ENCODE measurements at regions not wholly inside any gene's neighbourhood (a gene's known extent, or its start where the extent isn't known, plus 50 kb on each side); places are given as distances from the start of the nearest gene placed in this dataset.

DNA sequence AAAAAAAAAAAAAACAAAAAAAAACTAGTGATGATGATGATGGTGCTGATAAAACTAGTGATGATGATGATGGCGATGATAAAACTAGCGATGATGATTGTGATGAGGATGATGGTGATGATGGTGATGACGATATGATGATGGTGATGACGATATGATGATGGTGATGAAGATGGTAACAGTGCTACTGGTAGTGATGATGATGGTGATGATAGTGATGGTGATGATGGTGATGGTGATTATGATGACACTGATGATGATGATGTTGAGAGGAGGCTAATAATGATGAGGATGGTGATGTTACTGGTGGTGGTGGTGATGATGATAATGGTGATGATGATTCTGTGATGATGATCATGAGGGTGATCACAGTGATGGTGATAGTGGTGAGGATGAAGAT, 345.5 kb upstream of the CDH4 start:
- Histone ChIP-seq H3K9me3 (no peaks in the 10 kb centered on the region), H3K4me1 (no peaks in the 10 kb centered on the region), H3K27me3 (no peaks in the 10 kb centered on the region), H3K4me3 (ENCODE audit: low read depth, low read length) (no peak overlapping the region), H3K36me3 (no peaks in the 10 kb centered on the region)
- TF ChIP-seq, protein P1, sequence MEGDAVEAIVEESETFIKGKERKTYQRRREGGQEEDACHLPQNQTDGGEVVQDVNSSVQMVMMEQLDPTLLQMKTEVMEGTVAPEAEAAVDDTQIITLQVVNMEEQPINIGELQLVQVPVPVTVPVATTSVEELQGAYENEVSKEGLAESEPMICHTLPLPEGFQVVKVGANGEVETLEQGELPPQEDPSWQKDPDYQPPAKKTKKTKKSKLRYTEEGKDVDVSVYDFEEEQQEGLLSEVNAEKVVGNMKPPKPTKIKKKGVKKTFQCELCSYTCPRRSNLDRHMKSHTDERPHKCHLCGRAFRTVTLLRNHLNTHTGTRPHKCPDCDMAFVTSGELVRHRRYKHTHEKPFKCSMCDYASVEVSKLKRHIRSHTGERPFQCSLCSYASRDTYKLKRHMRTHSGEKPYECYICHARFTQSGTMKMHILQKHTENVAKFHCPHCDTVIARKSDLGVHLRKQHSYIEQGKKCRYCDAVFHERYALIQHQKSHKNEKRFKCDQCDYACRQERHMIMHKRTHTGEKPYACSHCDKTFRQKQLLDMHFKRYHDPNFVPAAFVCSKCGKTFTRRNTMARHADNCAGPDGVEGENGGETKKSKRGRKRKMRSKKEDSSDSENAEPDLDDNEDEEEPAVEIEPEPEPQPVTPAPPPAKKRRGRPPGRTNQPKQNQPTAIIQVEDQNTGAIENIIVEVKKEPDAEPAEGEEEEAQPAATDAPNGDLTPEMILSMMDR (IDR thresholded peaks at IDR 0.05; ENCODE audit: low read depth, low read length), result no peak
- no peak for DNase-seq

DNA sequence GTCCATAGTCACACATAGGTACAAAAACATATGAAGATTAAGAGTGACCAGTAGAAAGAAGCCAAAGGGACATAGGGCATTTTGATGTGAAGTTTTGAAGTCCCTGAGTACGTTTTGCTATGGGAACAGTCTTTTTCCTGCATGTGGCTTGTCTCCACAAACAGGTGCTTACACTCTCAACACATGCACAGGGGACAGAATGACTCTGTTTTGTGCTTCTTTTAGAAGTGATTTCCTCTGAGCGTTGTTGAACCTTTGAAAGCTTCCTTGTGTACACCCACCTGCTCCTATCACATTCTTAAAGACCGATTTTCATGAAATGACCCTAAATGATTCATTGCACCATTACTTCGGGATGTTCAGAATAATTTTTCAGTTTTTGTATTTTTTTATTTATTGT, 338.8 kb upstream of the CDH4 start:
- DNase-seq, result no peak
- no peaks in the 10 kb centered on the region for H3K9me3 ChIP-seq
- H3K27me3 ChIP-seq, result no peaks in the 10 kb centered on the region
- no peak overlapping the region for H3K4me3 ChIP-seq (ENCODE audit: low read depth, low read length)
- TF ChIP-seq, protein P1 (IDR thresholded peaks at IDR 0.05; ENCODE audit: low read depth, low read length), result no peak
- no peaks in the 10 kb centered on the region for H3K4me1 ChIP-seq
- H3K36me3 ChIP-seq, result no peaks in the 10 kb centered on the region

DNA sequence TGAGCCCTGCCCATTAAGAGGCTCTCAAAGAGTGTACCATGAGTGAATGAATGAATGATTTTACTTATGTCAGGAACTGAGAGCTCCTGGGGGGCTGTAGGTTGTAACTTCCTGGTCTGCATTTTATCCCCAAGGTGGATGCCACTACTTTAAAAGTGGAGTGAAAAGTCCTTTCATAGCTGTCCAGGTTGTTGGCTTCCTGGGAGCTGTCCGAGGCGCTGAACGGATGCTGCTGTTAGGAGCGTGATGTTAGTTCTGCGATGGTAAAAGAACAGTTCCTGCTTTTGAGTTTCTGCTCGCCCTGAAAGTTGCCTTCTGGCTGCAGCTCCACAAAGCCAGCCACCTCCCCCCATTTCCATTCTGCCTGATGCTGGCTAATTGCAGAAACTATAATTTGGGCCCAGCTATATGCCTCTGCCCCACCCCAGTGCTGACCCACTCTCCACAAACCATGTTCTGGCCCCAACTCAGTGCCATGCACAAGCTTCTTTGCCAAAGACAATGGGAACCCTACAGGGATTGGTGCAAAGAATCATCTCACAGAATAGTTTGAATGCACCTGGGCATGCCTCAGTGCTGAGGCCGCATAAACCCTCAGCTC, 330.9 kb upstream of the CDH4 start:
- no peaks in the 10 kb centered on the region for H3K9me3 ChIP-seq
- DNase-seq, result no peak

DNA sequence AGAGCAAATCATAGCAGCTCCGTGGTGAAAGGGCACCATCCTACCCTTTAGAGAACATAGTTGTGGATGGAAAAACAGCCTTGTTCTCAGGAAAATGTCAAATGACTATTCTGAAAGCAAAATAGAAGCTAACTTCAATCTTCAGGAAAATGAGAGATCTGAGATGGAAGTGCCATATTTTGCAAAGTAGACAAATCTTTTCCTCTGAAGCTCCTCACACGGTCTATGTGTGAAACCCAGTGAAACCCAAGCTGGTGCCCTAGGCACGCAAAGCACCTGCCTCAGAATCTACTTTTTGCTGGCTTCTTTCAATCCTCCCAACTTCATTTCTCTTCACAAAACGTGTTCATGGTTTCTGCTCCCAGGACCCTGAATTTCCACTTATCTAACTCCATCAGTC, 325.2 kb upstream of the CDH4 start:
- no peaks in the 10 kb centered on the region for H3K4me1 ChIP-seq
- DNase-seq, result no peak
- no peaks in the 10 kb centered on the region for H3K36me3 ChIP-seq
- TF ChIP-seq, protein P1 (IDR thresholded peaks at IDR 0.05; ENCODE audit: low read depth, low read length), result no peak
- no peaks in the 10 kb centered on the region for H3K9me3 ChIP-seq
- no peak overlapping the region for H3K4me3 ChIP-seq (ENCODE audit: low read depth, low read length)
- H3K27me3 ChIP-seq, result no peaks in the 10 kb centered on the region

More for the DNA sequence above, 330.9 kb upstream of the CDH4 start:
- Histone ChIP-seq H3K27me3 (no peaks in the 10 kb centered on the region), H3K36me3 (no peaks in the 10 kb centered on the region), H3K4me1 (no peaks in the 10 kb centered on the region), H3K4me3 (ENCODE audit: low read depth, low read length) (no peak overlapping the region)
- TF ChIP-seq, protein P1 (IDR thresholded peaks at IDR 0.05; ENCODE audit: low read depth, low read length), result no peak

DNA sequence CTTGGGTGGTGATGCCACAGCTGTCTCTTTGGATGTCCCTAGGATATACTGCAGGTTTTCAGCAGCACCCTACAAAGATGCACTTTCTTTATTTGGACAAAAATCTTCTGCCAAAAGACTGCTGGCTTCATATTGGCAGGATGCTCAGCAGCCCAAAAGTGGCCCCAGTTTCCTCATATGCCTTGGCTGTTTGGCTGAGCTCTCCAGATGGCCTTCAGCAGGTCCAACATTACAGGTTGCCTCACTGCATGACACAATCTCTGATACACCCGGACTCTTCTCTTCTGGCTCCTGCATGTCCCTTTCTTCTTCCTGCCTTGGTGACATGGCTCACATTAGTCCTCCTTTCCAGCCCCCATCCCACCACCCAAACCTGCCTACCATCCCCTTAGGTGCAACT, 323.7 kb upstream of the CDH4 start:
- H3K27me3 ChIP-seq, result no peaks in the 10 kb centered on the region
- H3K4me3 ChIP-seq (ENCODE audit: low read depth, low read length), result no peak overlapping the region
- no peaks in the 10 kb centered on the region for H3K9me3 ChIP-seq
- no peak for DNase-seq
- no peaks in the 10 kb centered on the region for H3K4me1 ChIP-seq
- TF ChIP-seq, protein P1 (IDR thresholded peaks at IDR 0.05; ENCODE audit: low read depth, low read length), result no peak
- H3K36me3 ChIP-seq, result no peaks in the 10 kb centered on the region

DNA sequence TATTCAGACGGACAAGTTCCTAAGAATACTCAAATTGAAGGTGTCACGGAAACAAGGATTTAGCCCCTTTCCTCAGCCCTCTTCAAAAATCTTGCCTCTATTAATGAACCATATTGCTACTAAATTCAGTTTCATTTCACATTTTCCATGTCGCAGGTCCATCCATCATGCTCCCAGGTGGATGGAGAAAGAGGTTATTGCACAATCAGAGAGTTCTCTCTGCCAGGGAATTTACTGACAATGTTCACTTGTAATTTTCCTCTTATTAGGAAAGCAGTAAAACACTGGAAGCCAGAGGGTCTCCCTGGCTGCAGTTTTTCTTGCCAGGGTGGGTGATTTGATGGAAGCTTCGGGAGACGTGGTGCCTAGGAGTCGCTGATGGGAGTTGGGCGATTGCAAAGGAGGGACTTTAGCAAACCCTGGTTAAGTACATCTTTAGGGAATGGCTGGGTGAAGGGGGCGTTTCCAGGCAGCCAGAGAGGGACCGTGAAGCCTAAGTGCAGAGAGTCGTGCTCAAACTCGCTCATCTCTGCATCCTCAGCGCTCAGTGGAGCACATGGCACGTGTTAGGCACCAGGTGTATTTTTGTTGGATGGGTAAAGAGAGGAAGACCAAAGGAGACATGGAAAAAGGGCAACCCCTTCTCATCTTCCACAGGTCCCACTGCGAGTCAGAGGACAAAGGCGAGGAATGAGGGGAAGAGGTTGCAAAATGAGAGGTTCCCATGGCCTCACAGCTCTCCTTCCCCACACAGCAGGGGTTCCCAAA, 321.9 kb upstream of the CDH4 start:
- H3K36me3 ChIP-seq, result no peaks in the 10 kb centered on the region
- TF ChIP-seq, protein P1 (IDR thresholded peaks at IDR 0.05; ENCODE audit: low read depth, low read length), result no peak
- no peaks in the 10 kb centered on the region for H3K27me3 ChIP-seq
- DNase-seq, result no peak
- H3K9me3 ChIP-seq, result no peaks in the 10 kb centered on the region
- H3K4me3 ChIP-seq (ENCODE audit: low read depth, low read length), result no peak overlapping the region
- H3K4me1 ChIP-seq, result no peaks in the 10 kb centered on the region
